ENCODE measurements at regions not wholly inside any gene's neighbourhood (a gene's known extent, or its start where the extent isn't known, plus 50 kb on each side); places are given as distances from the start of the nearest gene placed in this dataset.

- TF ChIP-seq, protein P1, sequence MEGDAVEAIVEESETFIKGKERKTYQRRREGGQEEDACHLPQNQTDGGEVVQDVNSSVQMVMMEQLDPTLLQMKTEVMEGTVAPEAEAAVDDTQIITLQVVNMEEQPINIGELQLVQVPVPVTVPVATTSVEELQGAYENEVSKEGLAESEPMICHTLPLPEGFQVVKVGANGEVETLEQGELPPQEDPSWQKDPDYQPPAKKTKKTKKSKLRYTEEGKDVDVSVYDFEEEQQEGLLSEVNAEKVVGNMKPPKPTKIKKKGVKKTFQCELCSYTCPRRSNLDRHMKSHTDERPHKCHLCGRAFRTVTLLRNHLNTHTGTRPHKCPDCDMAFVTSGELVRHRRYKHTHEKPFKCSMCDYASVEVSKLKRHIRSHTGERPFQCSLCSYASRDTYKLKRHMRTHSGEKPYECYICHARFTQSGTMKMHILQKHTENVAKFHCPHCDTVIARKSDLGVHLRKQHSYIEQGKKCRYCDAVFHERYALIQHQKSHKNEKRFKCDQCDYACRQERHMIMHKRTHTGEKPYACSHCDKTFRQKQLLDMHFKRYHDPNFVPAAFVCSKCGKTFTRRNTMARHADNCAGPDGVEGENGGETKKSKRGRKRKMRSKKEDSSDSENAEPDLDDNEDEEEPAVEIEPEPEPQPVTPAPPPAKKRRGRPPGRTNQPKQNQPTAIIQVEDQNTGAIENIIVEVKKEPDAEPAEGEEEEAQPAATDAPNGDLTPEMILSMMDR (CRISPR knock-in tag; IDR thresholded peaks at IDR 0.05) = no peak
- TF ChIP-seq ZNF678 (CRISPR knock-in tag; IDR thresholded peaks at IDR 0.05) (no peak), ZFP90 (CRISPR knock-in tag; IDR thresholded peaks at IDR 0.05; ENCODE audit: borderline replicate concordance) (no peak), CREM (IDR thresholded peaks at IDR 0.05) (no peak), CREM (CRISPR knock-in tag; IDR thresholded peaks at IDR 0.05) (no peak), EHMT2 (IDR thresholded peaks at IDR 0.05; ENCODE audit: borderline replicate concordance, low read depth, low read length) (no peak)
- TF ChIP-seq, protein P2, sequence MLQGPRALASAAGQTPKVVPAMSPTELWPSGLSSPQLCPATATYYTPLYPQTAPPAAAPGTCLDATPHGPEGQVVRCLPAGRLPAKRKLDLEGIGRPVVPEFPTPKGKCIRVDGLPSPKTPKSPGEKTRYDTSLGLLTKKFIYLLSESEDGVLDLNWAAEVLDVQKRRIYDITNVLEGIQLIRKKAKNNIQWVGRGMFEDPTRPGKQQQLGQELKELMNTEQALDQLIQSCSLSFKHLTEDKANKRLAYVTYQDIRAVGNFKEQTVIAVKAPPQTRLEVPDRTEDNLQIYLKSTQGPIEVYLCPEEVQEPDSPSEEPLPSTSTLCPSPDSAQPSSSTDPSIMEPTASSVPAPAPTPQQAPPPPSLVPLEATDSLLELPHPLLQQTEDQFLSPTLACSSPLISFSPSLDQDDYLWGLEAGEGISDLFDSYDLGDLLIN (CRISPR knock-in tag; IDR thresholded peaks at IDR 0.05; ENCODE audit: borderline replicate concordance) = no peak
Observed at GRCh38 chr16:61179561-61179960, 856.7 kb downstream of the CDH8 start.

Measured in HepG2 (cell line).